HL-60 (cell line): ENCODE measurements at regions not wholly inside any gene's neighbourhood (a gene's known extent, or its start where the extent isn't known, plus 50 kb on each side); places are given as distances from the start of the nearest gene placed in this dataset.
"Not testable (repeated sequence)": the region's sequence is repeated elsewhere in the genome, so short reads cannot be mapped to it uniquely, and the experiment has no call there.

Experiments
- POLR2AphosphoS5 ChIP-seq: IDR thresholded peaks from 2 replicates; pipeline ENCODE4 v1.6.1; 2012; ENCODE audit warnings: low read depth
- TF ChIP-seq, protein P1 (sequence below): IDR thresholded peaks from one replicate; pipeline ENCODE4 v1.5.1; 2011; ENCODE audit warnings: low read length, control low read depth, inconsistent platforms; ENCODE audit not compliant: insufficient read depth

DNA sequence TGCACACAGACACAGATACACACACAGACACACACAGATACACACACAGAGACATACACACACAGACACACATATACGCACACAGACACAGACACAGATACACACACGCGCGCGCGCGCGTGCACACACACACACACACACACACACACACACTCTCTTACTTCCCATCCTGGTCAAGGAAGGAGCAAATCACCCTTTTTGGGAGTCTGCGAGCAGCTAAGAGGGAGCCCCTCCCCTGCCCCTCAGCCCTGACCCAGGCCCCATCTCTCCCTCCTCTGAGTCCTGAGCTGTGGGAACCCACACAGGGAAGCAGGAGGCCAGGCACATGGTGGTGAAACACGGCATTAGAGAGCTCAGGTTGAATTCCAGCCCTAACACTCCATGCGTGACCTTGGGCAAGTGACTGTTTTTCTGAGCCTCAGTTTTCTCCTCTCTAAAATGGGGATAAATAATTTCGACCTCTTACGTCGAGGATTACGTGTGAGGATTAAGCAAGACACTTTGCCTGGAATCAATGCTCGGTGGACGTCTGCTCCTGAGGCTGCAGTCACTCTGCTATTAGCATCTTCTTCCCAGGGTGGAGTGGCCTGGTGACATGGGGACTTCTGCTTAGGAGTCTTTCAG, 191.5 kb downstream of the TBC1D2B start:
- TF ChIP-seq, protein P1, sequence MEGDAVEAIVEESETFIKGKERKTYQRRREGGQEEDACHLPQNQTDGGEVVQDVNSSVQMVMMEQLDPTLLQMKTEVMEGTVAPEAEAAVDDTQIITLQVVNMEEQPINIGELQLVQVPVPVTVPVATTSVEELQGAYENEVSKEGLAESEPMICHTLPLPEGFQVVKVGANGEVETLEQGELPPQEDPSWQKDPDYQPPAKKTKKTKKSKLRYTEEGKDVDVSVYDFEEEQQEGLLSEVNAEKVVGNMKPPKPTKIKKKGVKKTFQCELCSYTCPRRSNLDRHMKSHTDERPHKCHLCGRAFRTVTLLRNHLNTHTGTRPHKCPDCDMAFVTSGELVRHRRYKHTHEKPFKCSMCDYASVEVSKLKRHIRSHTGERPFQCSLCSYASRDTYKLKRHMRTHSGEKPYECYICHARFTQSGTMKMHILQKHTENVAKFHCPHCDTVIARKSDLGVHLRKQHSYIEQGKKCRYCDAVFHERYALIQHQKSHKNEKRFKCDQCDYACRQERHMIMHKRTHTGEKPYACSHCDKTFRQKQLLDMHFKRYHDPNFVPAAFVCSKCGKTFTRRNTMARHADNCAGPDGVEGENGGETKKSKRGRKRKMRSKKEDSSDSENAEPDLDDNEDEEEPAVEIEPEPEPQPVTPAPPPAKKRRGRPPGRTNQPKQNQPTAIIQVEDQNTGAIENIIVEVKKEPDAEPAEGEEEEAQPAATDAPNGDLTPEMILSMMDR: not testable (repeated sequence)
- TF ChIP-seq POLR2AphosphoS5: not testable (repeated sequence)
